Erythroblast (primary cell): ENCODE measurements at regions not wholly inside any gene's neighbourhood (a gene's known extent, or its start where the extent isn't known, plus 50 kb on each side); places are given as distances from the start of the nearest gene placed in this dataset.

Experiments
- GATA1 ChIP-seq: IDR thresholded peaks from 2 replicates; pipeline ENCODE4 v1.6.1; 2011; ENCODE audit warnings: low read depth, mild to moderate bottlenecking, control low read depth, low read length, moderate library complexity
- POLR2A ChIP-seq: IDR thresholded peaks from 2 replicates; pipeline ENCODE4 v1.6.1; 2011; ENCODE audit warnings: mild to moderate bottlenecking, low read length

GRCh38 chr1:173424143-173424542 lies 53.0 kb upstream of the PRDX6 start:
- TF ChIP-seq POLR2A = no peak
- TF ChIP-seq GATA1 = no peak
